ACHN (cell line): ENCODE measurements at regions not wholly inside any gene's neighbourhood (a gene's known extent, or its start where the extent isn't known, plus 50 kb on each side); places are given as distances from the start of the nearest gene placed in this dataset.
A peak's percentile ranks its signal among the peaks of the same experiment; 100 is the strongest.

Experiments
- DNase-seq: peaks from one replicate; pipeline ENCODE4 v3.0.0-alpha.2; 2015
- in situ Hi-C: cut with HindIII; loops from 2 replicates; pipeline ENCODE4 v1.10.0; 2017; ENCODE audit warnings: low sequenced_read_pairs, low pct_ligation_motif_present, low pct_unique_long_range_greater_than_20kb

- in situ Hi-C loops: no loop called here
- no peak for DNase-seq
These were observed 764.0 kb downstream of the SUCLG1 start for GRCh38 chr2:83695037-83695436.

DNA sequence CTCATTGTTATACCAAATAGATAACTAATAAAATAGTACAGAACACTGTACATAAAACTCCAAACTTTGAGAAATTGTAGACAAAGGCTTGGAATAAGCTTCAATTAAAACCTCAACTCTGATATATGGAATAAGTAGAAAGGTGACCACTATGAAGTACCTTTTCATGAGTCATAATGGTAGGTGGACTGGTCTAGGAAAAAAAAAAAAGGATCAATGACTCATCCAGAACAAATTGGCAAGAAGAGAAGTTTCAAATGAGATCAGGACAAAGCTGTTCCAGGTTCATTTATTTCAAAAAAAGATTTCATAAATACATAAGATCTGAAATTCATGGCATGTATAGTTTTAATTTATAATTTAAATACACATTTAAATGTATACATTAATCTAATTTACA lies 769.7 kb downstream of the SUCLG1 start:
- in situ Hi-C loops: no loop called here

GRCh38 chr2:83686863-83687262 lies 772.2 kb downstream of the SUCLG1 start:
- in situ Hi-C loops: no loop called here
- DNase-seq: no peak

More for the DNA sequence above, 769.7 kb downstream of the SUCLG1 start:
- DNase-seq: no peak

GRCh38 chr2:83674050-83674449 lies 785.0 kb downstream of the SUCLG1 start:
- in situ Hi-C loops: no loop called here
- no peak for DNase-seq

- in situ Hi-C loops: no loop called here
These were observed 793.2 kb downstream of the SUCLG1 start for GRCh38 chr2:83665894-83666293.

DNA sequence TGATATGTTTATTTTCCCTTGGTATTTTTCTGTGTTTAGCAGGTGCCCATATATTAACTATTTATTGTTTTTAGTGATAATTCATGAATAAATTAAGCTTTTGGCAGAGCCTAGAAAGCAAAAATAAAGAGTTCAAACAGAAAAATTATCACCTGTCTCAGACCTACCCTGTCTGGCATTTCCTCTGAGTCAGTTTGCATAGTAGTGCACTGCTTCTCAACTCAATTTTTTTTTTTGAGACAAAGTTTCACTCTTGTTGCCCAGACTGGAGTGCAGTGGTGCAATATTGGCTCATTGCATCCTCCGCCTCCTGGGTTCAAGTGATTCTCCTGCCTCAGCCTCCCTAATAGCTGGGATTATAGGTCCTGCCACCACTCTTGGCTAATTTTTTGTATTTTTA lies 793.9 kb downstream of the SUCLG1 start:
- no peak for DNase-seq
- in situ Hi-C loops: no loop called here

More at GRCh38 chr2:83665894-83666293, 793.2 kb downstream of the SUCLG1 start:
- no peak for DNase-seq

GRCh38 chr2:83661711-83662110 lies 797.4 kb downstream of the SUCLG1 start:
- in situ Hi-C loops: no loop called here
- no peak for DNase-seq

- in situ Hi-C loops: no loop called here
- no peak for DNase-seq
These were observed 804.9 kb downstream of the SUCLG1 start for GRCh38 chr2:83654091-83654611.

DNA sequence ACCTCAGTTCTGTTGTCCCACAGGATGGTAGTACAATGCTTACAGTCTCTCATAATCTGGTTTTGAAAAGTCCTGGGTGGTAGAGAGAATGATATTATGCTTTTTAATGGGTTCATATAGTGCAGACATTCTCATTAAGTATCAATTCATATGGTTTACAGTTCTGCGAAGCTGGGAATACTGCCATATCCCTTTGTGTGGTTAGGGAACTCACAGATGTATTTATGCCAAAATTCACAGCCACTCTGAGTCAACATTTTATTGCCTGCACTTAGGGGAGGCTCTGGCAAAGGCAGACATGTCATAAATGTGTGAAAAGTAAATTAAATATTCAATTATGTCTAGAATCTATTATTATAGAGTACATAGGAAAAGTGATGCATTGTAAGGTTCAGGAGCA lies 808.2 kb downstream of the SUCLG1 start:
- in situ Hi-C loops: no loop called here
- no peak for DNase-seq

DNA sequence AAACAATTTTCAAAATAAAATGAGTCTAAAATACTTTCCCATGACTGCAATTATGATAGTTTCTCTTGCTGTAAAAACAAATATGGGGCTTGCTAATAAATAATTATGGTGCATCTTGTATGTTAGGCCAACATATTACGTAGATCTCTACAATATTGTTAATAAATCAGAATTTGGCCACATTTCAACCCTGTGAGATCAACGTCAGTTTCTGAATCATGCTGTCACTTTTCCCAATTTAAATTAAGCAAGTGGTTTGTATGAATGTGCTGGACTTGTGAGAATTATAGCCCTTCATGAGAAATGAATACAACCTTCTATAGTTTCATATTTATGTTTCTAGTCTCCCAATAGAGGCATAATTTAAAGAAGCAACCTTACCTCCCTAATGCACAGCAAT lies 808.9 kb downstream of the SUCLG1 start:
- in situ Hi-C loops: no loop called here
- DNase-seq: no peak

DNA sequence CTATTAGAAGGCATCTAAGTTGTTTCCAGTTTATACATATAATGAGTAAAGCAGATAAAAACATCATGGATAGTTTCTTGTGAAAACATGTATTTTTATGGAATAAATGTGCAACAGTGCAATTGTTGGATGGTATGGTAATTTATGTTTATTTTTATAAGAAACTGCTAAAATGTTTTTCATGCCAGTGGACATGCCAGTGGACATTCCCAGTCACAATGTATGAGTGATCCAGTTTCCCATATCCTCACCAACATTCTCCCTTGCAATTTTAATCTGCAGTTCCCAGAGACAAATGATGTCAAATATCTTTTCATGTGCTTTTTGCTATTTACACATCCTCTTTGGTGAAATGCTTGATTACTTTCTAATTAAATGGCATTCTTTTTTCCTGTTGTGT lies 818.6 kb downstream of the SUCLG1 start:
- in situ Hi-C loops: no loop called here
- DNase-seq: no peak

DNA sequence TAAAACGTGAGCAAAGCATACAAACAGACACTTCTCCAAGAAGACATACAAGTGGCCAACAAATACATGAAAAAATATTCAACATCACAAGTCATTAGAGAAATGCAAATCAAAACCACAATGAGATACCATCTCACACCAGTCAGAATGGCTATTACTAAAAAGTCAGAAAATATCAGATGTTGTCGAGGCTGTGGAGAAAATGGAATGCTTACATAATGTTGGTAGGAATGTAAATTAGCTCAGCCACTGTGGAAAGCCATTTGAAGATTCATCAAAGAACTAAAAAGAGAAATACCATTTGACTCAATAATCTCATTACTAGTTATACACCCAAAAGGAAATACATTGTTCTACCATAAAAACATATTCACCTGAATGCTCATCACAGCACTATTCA lies 825.7 kb downstream of the SUCLG1 start:
- in situ Hi-C loops: no loop called here
- no peak for DNase-seq

DNA sequence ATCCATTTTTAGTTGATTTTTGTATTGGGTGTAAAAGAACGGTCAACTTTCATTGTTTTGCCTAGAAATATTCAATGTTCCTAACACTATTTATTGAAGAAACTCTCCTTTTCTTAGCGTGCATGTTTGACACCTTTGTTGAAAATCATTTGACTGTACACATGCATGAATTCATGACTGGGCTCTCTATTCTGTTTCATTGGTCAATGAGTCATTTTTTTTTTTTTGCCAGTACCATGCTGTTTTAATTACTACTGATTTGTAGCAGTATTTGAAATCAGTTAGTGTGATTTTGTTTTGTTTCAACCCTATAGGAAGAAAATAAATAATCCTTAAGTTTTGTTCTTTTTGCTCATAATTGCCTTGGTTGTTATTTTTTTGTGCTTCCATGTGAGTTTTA lies 828.7 kb downstream of the SUCLG1 start:
- in situ Hi-C loops: no loop called here
- no peak for DNase-seq

DNA sequence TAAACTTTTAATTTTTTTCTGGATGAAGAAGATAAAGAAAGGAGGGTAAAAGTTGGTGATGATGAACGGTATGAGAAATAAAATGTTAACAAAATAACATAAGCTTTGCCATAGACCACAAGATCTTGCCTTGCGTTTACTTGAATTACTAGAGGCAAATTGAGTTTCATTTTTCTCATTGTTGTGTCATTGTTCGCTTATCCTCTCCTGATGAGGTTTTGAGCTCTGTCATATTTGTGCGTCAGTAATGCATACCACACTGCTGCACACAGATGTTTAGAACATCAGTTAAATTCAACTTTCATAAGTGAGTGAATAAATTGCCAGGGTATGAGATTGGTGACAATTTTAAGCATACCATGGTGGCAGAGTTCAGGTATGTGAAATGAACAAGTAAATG lies 843.6 kb downstream of the SUCLG1 start:
- no peak for DNase-seq
- in situ Hi-C loops: no loop called here

DNA sequence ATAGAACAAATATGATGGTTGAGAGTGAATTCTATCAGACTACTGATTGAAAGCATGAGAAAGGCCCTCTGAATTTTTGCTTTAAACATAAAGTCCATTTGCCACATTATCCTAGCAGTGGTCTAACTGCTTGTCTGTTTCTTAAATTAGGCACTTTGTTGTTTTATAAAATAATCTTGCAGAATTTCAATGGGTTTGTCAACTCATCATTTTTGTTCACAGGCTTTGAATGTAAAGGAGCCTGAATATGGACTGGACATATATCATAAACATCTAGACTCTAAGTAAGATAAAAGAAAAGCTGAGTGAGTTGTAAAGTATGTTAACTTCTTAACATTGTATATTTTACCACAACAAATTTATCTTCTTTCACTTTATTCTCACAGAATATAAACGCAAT lies 845.9 kb downstream of the SUCLG1 start:
- in situ Hi-C loops: no loop called here
- DNase-seq: no peak

DNA sequence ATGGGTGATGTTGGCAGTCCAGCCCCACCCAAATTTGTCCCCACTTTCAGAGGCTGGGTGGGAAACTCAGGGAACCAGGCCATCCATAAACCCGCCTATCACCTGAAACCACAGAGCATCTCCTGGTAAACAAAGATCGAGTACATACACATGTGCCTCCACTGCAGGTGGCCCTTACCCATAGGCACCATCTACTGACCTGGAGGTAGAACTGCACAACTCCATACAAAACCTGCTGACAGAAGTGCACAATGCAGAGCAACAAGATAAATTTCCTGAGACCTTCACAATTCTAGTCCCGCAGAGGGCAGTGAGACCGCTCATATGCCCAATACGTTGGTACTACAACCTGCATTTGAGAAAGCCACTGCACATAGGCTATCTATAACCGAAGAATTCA lies 856.3 kb downstream of the SUCLG1 start:
- in situ Hi-C loops: no loop called here
- peak; percentile 22 for DNase-seq

- in situ Hi-C loops: no loop called here
- no peak for DNase-seq
These were observed 862.3 kb downstream of the SUCLG1 start for GRCh38 chr2:83596592-83597282.

DNA sequence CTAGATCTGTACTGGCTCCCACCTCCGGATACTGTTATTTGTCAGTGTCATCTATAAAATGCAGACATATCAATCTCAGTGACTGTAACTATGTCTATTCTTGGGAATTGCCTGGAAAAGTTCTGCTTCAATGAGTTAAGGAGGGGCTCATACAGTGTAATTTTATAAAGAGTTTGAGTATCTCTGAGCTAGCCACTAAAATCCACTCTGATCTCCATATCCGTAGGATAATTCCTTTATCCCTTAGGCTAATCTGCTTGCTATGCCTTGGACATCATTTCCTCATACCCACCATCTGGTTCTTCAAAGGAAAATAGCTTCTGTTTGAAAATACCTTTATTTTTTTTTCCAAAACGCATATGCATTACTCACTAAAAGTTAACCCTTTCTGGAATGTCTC lies 863.2 kb downstream of the SUCLG1 start:
- in situ Hi-C loops: no loop called here
- DNase-seq: no peak

- in situ Hi-C loops: no loop called here
These were observed 863.9 kb downstream of the SUCLG1 start for GRCh38 chr2:83595121-83595690.

More at GRCh38 chr2:83595121-83595690, 863.9 kb downstream of the SUCLG1 start:
- no peak for DNase-seq
